ENCODE measurements at regions not wholly inside any gene's neighbourhood (a gene's known extent, or its start where the extent isn't known, plus 50 kb on each side); places are given as distances from the start of the nearest gene placed in this dataset.

GRCh38 chr18:27656905-27657304 is 471.8 kb upstream of the CHST9 start:
- ChIA-PET POLR2A (ENCODE audit: low non-redundant PET) (no interaction called here), CTCF (interaction anchor here (0.6 kb wide), 1 partner anchor 485 kb away, joined by 3 read pairs; no protein-coding TSS in a partner anchor)
- no peak overlapping the region for H3K27ac ChIP-seq
- no peak for DNase-seq (ENCODE audit: low spot score)
- no peak for TF ChIP-seq CTCF (conservative IDR thresholded peaks at IDR 0.05; ENCODE audit: low read depth)

- ChIA-PET POLR2A (ENCODE audit: low non-redundant PET) (no interaction called here), CTCF (no interaction called here)
- no peak overlapping the region for H3K27ac ChIP-seq
- DNase-seq (ENCODE audit: low spot score), result peak; percentile 16
- TF ChIP-seq CTCF (conservative IDR thresholded peaks at IDR 0.05; ENCODE audit: low read depth), result no peak
These were observed 471.2 kb upstream of the CHST9 start for GRCh38 chr18:27656167-27656778.

- ChIA-PET POLR2A (ENCODE audit: low non-redundant PET) (no interaction called here), CTCF (no interaction called here)
- DNase-seq (ENCODE audit: low spot score), result no peak
- no peak overlapping the region for H3K27ac ChIP-seq
- no peak for TF ChIP-seq CTCF (conservative IDR thresholded peaks at IDR 0.05; ENCODE audit: low read depth)
These were observed 468.1 kb upstream of the CHST9 start for GRCh38 chr18:27653247-27653646.

GRCh38 chr18:27652480-27653121 is 467.5 kb upstream of the CHST9 start:
- H3K27ac ChIP-seq, result no peak overlapping the region
- no peak for DNase-seq (ENCODE audit: low spot score)
- CTCF ChIA-PET, result interaction anchor here (0.5 kb wide), 1 partner anchor 462 kb away, joined by 4 read pairs; no protein-coding TSS in a partner anchor
- TF ChIP-seq CTCF (conservative IDR thresholded peaks at IDR 0.05; ENCODE audit: low read depth), result no peak
- POLR2A ChIA-PET (ENCODE audit: low non-redundant PET), result no interaction called here

GRCh38 chr18:27649621-27650020 is 464.5 kb upstream of the CHST9 start:
- CTCF ChIA-PET, result no interaction called here
- no peak overlapping the region for H3K27ac ChIP-seq
- no peak for TF ChIP-seq CTCF (conservative IDR thresholded peaks at IDR 0.05; ENCODE audit: low read depth)
- DNase-seq (ENCODE audit: low spot score), result no peak
- POLR2A ChIA-PET (ENCODE audit: low non-redundant PET), result no interaction called here

GRCh38 chr18:27645929-27646328 is 460.8 kb upstream of the CHST9 start:
- POLR2A ChIA-PET (ENCODE audit: low non-redundant PET), result no interaction called here

More at GRCh38 chr18:27645929-27646328, 460.8 kb upstream of the CHST9 start:
- CTCF ChIA-PET, result no interaction called here
- no peak overlapping the region for H3K27ac ChIP-seq
- no peak for DNase-seq (ENCODE audit: low spot score)
- TF ChIP-seq CTCF (conservative IDR thresholded peaks at IDR 0.05; ENCODE audit: low read depth), result no peak

Data from RWPE1 (cell line).